ENCODE measurements at regions not wholly inside any gene's neighbourhood (a gene's known extent, or its start where the extent isn't known, plus 50 kb on each side); places are given as distances from the start of the nearest gene placed in this dataset.

GRCh38 chr10:120272350-120272749 is 184.7 kb upstream of the PLPP4 start:
- FAIRE-seq (no peak), DNase-seq (ENCODE audit: insufficient read length, low spot score) (no peak)

DNA sequence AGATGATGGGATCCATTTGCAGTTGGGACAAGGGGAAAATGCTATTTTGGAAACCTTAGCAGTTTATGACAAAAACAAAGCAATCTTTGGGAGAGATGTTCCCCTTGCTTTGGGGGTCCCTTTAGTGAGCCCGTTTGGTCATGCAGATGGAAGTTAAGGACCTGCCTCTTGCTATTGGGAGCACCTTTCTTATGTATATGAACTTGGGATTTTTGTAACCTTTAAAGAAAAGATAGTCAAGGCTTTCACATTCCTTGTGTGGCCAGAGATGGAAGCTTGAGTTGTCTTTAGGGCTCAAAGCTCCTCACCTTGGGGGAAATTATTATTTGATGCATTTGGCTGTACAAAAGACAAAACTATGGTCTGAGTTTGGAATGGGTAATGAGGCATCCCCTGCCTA is 179.0 kb upstream of the PLPP4 start:
- no peak for FAIRE-seq

GRCh38 chr10:120279196-120279595 is 177.8 kb upstream of the PLPP4 start:
- DNase-seq (ENCODE audit: insufficient read length, low spot score): no peak

More for the DNA sequence above, 179.0 kb upstream of the PLPP4 start:
- no peak for DNase-seq (ENCODE audit: insufficient read length, low spot score)

DNA sequence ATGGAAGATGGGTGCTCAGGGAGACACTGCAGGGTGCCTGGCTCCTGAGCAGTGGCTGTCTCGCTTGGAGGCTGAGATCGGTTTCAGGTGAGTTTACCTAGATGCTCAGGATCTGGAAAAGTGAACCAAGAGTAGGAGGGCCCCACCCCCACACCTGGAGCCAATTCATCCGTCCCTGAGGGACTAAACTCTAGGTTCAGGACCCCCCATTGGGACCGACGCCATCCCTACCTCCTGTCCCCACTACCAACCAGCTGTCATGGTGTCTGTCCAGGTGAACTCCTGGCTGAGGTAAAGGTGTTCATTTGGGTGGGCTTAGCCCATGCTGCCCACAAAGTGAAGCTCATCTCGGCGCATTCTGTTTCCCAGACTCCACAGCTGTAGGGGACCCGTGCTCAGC is 174.6 kb upstream of the PLPP4 start:
- no peak for DNase-seq (ENCODE audit: insufficient read length, low spot score)

More at GRCh38 chr10:120279196-120279595, 177.8 kb upstream of the PLPP4 start:
- FAIRE-seq: no peak

DNA sequence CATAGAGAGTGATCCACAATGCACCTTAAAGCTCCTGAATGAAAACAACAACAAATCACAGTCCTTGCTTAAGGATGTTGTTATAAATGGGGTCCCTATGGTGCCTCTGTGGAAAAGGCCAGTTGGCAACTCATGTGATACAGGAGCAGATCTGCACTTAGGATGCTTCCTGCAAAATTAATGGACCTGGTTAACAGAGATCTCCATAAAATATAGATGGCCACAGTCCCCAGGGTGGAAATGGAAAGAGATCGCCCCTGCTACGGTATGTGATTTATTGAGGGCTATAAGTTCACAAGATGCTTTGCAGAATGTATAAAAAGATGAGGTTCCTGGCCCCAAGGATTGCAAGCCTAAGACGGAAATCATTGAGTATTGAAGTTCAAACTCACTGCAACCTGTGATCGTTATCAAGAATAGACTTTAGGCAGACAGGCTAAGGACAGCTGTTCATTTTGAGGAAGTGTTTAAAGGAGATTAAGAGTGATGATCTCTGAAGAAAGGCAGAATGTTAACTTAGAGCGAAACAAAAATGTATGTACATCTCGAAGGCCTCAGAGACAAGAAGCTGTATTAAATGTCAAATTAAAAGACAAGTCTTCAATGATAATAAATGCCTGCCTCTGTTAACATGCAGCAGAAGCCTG is 174.1 kb upstream of the PLPP4 start:
- FAIRE-seq (no peak), DNase-seq (ENCODE audit: insufficient read length, low spot score) (no peak)

More for the DNA sequence above, 174.6 kb upstream of the PLPP4 start:
- no peak for FAIRE-seq

GRCh38 chr10:120285408-120285807 is 171.6 kb upstream of the PLPP4 start:
- DNase-seq (ENCODE audit: insufficient read length, low spot score) (no peak), FAIRE-seq (no peak)

GRCh38 chr10:120286280-120286679 is 170.7 kb upstream of the PLPP4 start:
- FAIRE-seq (no peak), DNase-seq (ENCODE audit: insufficient read length, low spot score) (no peak)

GRCh38 chr10:120300513-120300912 is 156.5 kb upstream of the PLPP4 start:
- no peak for FAIRE-seq
- no peak for DNase-seq (ENCODE audit: insufficient read length, low spot score)

GRCh38 chr10:120308589-120308988 is 148.4 kb upstream of the PLPP4 start:
- no peak for FAIRE-seq

GRCh38 chr10:120313715-120314114 is 143.3 kb upstream of the PLPP4 start:
- DNase-seq (ENCODE audit: insufficient read length, low spot score): no peak
- FAIRE-seq: no peak

More at GRCh38 chr10:120308589-120308988, 148.4 kb upstream of the PLPP4 start:
- DNase-seq (ENCODE audit: insufficient read length, low spot score): no peak

DNA sequence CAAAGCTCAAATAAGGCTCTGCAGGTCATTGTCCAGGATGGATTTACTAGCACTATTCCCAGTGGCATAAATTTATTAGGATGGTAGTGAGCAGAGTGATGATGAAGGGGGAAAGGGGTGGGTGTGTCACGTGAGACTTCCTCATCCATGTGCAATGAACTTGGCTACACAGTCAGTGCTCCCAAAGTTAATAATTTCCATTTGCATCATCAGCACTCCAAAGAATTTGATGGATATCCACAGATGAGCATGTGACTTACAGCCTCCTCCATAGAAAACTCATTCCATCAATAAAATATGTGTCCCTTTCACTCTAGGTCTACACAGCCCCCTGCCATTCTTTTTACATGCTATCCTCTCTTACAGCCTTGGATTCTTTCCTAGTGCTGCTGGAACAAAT is 142.6 kb upstream of the PLPP4 start:
- no peak for FAIRE-seq
- no peak for DNase-seq (ENCODE audit: insufficient read length, low spot score)

- no peak for FAIRE-seq
Observed at GRCh38 chr10:120318862-120319261, 138.2 kb upstream of the PLPP4 start.

GRCh38 chr10:120327675-120328074 is 129.4 kb upstream of the PLPP4 start:
- no peak for DNase-seq (ENCODE audit: insufficient read length, low spot score)

More at GRCh38 chr10:120318862-120319261, 138.2 kb upstream of the PLPP4 start:
- no peak for DNase-seq (ENCODE audit: insufficient read length, low spot score)

DNA sequence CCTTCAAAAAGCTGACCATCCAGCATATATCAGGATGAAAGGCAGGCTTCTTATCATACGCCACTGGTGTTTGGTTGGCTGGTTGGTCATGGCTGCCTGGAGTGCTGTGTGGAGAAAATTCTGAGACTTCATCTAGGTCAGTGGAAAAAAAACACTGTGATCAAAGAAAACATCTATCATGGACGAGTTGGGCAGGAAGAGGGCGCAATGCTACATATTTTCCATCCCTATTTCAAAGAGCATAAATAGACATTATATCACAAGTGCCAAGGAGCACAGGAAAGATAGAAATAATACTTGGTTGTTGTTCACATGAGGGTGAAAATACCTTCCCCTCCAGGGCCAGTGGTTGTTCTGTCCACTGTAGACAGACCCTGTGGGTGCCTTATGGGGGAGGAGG is 128.4 kb upstream of the PLPP4 start:
- no peak for DNase-seq (ENCODE audit: insufficient read length, low spot score)
- FAIRE-seq: no peak

More at GRCh38 chr10:120327675-120328074, 129.4 kb upstream of the PLPP4 start:
- no peak for FAIRE-seq

DNA sequence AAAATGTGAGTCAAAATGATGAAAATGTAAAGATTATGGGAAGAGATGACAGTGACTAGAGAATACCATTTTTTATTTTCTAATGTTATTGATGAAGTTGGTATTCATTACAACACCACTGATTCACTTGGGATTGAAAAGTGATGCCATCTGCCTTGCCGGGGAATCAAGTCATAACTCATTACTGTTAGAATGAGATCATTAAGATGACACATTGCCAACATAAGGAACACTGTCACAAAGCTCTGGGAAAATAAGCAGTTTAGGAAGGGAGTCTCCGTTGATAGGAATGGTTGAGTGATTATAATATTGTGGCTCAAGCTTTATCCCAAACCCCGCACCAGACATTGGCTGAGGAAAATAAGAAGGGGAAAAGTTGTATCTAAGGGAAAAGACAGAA is 121.5 kb upstream of the PLPP4 start:
- DNase-seq (ENCODE audit: insufficient read length, low spot score) (no peak), FAIRE-seq (no peak)

DNA sequence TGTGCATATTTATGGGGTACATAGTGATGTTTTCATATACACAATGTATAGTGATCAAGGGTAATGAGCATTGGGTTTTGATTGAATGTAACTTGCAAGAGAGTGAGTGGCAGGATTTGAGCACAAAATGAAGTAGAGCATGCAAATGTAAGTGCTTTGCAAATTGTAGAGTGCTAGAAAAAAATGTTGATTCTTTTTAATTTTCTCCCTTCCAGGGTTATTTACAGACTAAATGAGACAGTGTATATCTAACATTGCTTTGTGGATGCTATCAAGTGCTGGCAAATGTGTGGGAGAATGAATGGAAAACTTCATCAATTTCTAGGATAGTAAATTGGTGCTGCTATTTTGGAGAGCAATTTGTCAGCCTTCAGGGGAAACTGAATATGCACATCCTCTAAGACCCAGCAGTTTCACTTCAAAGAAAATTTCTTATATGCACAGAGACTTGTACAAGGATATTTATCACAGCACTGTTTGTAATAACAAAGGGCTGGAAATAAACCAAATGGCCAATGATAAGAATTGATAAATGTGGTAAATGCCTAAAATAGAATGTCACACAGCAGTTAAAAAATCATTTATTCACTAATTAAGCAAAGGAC is 120.6 kb upstream of the PLPP4 start:
- no peak for FAIRE-seq
- DNase-seq (ENCODE audit: insufficient read length, low spot score): no peak

GRCh38 chr10:120336911-120337540 is 120.0 kb upstream of the PLPP4 start:
- FAIRE-seq (no peak), DNase-seq (ENCODE audit: insufficient read length, low spot score) (peak; percentile 3)

DNA sequence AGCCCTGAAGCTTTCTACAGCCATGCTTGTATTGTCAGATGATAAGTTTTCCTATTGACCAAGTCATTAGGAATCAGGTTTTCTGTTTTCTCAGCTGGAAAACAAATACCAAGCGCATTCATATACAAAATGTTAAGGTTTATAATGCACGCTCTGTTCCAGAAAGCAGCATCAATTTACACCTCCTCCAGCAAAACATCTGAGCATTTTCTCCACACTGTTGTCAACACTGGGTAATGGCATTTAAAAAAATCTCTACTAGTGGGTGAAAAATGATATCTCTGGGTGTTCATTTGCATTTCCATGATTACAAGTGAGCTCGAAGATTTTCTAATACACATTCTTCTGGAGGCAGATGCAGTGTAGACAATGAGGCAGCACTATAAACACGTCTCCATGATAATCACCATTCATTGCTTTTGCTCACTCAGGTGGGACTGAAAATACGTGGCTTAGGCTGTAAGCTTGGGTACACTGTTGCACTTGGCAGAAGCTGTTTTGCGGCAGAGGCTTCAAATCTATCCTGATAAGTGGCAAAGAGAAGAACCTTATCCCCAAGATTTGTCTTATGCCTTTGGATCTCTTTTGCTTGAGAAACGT is 114.8 kb upstream of the PLPP4 start:
- no peak for FAIRE-seq

GRCh38 chr10:120345186-120345585 is 111.8 kb upstream of the PLPP4 start:
- no peak for FAIRE-seq
- DNase-seq (ENCODE audit: insufficient read length, low spot score): no peak

More for the DNA sequence above, 114.8 kb upstream of the PLPP4 start:
- DNase-seq (ENCODE audit: insufficient read length, low spot score): no peak

DNA sequence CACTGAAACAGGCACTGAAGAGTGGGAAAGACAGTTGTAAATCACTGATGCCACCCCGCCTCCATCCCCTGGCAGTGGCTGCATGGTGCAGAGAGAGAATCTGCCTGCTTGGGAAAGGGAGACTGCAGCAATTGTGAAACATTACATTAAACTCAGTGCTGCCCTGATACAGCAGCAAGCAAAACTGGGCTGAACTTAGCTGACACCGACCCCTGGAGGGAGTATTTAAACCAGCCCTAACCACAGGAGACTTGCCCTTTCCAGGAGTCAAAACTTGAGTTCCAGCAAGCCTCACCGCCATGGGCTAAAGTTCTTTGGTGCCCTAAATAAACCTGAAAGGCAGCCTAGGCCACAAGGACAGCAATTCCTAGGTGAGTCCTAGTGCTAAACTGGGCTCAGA is 109.4 kb upstream of the PLPP4 start:
- FAIRE-seq (no peak), DNase-seq (ENCODE audit: insufficient read length, low spot score) (no peak)

- DNase-seq (ENCODE audit: insufficient read length, low spot score): no peak
Observed at GRCh38 chr10:120349069-120349468, 108.0 kb upstream of the PLPP4 start.

More at GRCh38 chr10:120349069-120349468, 108.0 kb upstream of the PLPP4 start:
- no peak for FAIRE-seq

Data from HTR-8/SVneo (cell line).